Upper lobe of left lung (tissue), 6 donors: ENCODE measurements at regions not wholly inside any gene's neighbourhood (a gene's known extent, or its start where the extent isn't known, plus 50 kb on each side); places are given as distances from the start of the nearest gene placed in this dataset.

ENCODE experiments used
- ATAC-seq, 2 donors: fragments of 200-7000 bp; cut with Tn5 transposase; one replicate each; pipeline ENCODE4 v1.9.1; 2022; ENCODE audit warnings: mild to moderate bottlenecking in 2 of 2, moderate library complexity in 2 of 2; ENCODE audit not compliant: low FRiP score in 2 of 2
- DNase-seq, 2 donors: peaks; one replicate each; pipeline ENCODE4 v3.0.0-alpha.2; 2019 to 2020
- H3K27ac ChIP-seq, 4 donors: fragments of 200-600 bp; sonication (generic); one replicate each; pipeline ENCODE4 v1.5.1; 2016 to 2019
- H3K27me3 ChIP-seq, 4 donors: fragments of 200-600 bp; sonication (generic); one replicate each; pipeline ENCODE4 v1.5.1; 2017 to 2019
- H3K36me3 ChIP-seq, 4 donors: fragments of 200-600 bp; sonication (generic); one replicate each; pipeline ENCODE4 v1.5.1; 2016 to 2019
- H3K4me1 ChIP-seq, 4 donors: fragments of 200-600 bp; sonication (generic); one replicate each; pipeline ENCODE4 v1.5.1; 2018 to 2019
- H3K4me3 ChIP-seq, 4 donors: fragments of 200-600 bp; sonication (generic); one replicate each; pipeline ENCODE4 v1.5.1; 2017 to 2019; ENCODE audit warnings: mild to moderate bottlenecking in 2 of 4, moderate library complexity in 1 of 4
- H3K9me3 ChIP-seq, 4 donors: fragments of 200-600 bp; sonication (generic); one replicate each; pipeline ENCODE4 v1.5.1; 2018 to 2019
- EP300 ChIP-seq, 4 donors: sonication (generic); formaldehyde crosslinking; IDR thresholded peaks; one replicate each; pipeline ENCODE4 v1.5.1; 2017; ENCODE audit warnings: antibody characterized with exemption in 4 of 4, control low read depth in 2 of 4
- POLR2A ChIP-seq, 4 donors: fragments of 450-650 bp; IDR thresholded peaks; one replicate each; pipeline ENCODE4 v1.5.1; 2016 to 2017; ENCODE audit warnings: antibody characterized with exemption in 4 of 4, mild to moderate bottlenecking in 2 of 4
- POLR2AphosphoS5 ChIP-seq, 2 donors: sonication (generic); formaldehyde crosslinking; IDR thresholded peaks; one replicate each; pipeline ENCODE4 v1.5.1; 2017; ENCODE audit warnings: antibody characterized with exemption in 2 of 2
- WGBS, 2 donors: methylation state at CpG; one replicate each; pipeline ENCODE4 v1.1.5; 2017 to 2018; 5-methylcytosine and 5-hydroxymethylcytosine counted together
- TF ChIP-seq, protein P1 (sequence below), 6 experiments: fragments of 450-650 bp in 4 of 6; fragments of 200-600 bp in 2 of 6; sonication (generic) in 2 of 6; IDR thresholded peaks; one replicate each; pipeline ENCODE4 v1.5.1; 2016 to 2019; ENCODE audit warnings: antibody characterized with exemption in 6 of 6
- donor health status: DM: no; HTN: no; CAD: no; lungs with moderate emphysema.
- donor health status: DM: no; HTN: yes; CAD: no; lungs with severe emphysema.

DNA sequence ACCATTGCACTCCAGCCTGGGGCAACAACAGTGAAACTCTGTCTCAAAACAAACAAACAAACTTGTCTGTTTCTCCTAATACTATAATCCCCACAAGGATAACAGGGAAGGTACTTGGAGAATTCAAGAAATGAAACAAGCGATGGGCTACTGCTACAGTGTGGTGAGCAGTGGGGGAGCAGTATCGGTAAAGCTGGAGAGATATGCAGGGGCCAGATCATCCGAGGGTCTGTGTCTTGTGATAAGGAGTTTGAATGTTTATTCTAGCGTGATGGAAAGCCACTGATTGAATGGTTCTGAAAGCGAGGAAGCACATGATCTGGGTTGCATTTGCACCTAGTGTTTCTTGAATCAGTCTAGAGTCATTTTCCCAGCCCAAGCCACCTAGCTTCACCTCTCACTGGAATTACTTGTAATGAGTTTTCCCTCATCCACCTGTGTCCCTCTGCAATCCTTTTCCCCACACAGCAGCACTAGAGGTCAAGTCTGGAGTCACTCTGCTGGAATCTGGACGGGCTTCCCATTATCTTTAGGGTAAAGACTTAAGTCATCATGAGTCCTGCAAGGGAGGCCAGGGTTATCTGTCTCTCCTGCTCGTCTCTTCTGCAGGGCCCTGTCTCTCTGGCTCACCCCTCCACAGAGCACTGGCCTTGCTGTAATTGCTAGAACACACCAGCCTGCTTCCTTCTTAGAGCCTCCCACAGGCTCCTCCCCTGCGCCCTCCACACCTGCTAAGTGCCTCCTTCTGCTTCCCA lies 162.3 kb downstream of the KLF5 start:
- H3K36me3 ChIP-seq: no peaks in the 10 kb centered on the region
- no peaks in the 10 kb centered on the region for H3K9me3 ChIP-seq
- no peaks in the 10 kb centered on the region for H3K4me1 ChIP-seq
- 56 to 62% methylated on average over 8 of the region's 8 CpGs for WGBS, 2 donors
- no peak for TF ChIP-seq POLR2AphosphoS5 (IDR thresholded peaks at IDR 0.05)
- no peak for TF ChIP-seq POLR2A (IDR thresholded peaks at IDR 0.05)
- no peak for TF ChIP-seq EP300 (IDR thresholded peaks at IDR 0.05)
- TF ChIP-seq, protein P1, sequence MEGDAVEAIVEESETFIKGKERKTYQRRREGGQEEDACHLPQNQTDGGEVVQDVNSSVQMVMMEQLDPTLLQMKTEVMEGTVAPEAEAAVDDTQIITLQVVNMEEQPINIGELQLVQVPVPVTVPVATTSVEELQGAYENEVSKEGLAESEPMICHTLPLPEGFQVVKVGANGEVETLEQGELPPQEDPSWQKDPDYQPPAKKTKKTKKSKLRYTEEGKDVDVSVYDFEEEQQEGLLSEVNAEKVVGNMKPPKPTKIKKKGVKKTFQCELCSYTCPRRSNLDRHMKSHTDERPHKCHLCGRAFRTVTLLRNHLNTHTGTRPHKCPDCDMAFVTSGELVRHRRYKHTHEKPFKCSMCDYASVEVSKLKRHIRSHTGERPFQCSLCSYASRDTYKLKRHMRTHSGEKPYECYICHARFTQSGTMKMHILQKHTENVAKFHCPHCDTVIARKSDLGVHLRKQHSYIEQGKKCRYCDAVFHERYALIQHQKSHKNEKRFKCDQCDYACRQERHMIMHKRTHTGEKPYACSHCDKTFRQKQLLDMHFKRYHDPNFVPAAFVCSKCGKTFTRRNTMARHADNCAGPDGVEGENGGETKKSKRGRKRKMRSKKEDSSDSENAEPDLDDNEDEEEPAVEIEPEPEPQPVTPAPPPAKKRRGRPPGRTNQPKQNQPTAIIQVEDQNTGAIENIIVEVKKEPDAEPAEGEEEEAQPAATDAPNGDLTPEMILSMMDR (IDR thresholded peaks at IDR 0.05): no peak
- no peaks in the 10 kb centered on the region for H3K27me3 ChIP-seq
- ATAC-seq: no peak
- DNase-seq: no peak
- no peak overlapping the region for H3K27ac ChIP-seq
- H3K4me3 ChIP-seq: no peak overlapping the region

GRCh38 chr13:73218181-73218580 lies 159.4 kb downstream of the KLF5 start:
- DNase-seq (no peak), ATAC-seq (no peak)
- Histone ChIP-seq H3K27me3 (no peaks in the 10 kb centered on the region), H3K4me3 (no peak overlapping the region), H3K4me1 (peaks cover 0 to 4% (median 0%) of the 10 kb centered on the region in 4 donors), H3K27ac (no peak overlapping the region), H3K9me3 (no peaks in the 10 kb centered on the region), H3K36me3 (no peaks in the 10 kb centered on the region)
- TF ChIP-seq POLR2AphosphoS5 (IDR thresholded peaks at IDR 0.05) (no peak), POLR2A (IDR thresholded peaks at IDR 0.05) (no peak), EP300 (IDR thresholded peaks at IDR 0.05) (no peak)
- TF ChIP-seq, protein P1 (IDR thresholded peaks at IDR 0.05): no peak
- 77 to 89% methylated on average over 1 of the region's 1 CpG for WGBS, 2 donors

GRCh38 chr13:73216381-73216831 lies 157.6 kb downstream of the KLF5 start:
- Histone ChIP-seq H3K9me3 (no peaks in the 10 kb centered on the region), H3K36me3 (no peaks in the 10 kb centered on the region), H3K4me1 (peaks cover 0 to 4% (median 0%) of the 10 kb centered on the region in 4 donors), H3K4me3 (no peak overlapping the region), H3K27me3 (no peaks in the 10 kb centered on the region), H3K27ac (peak overlapping the region in 1 of 4 donors; percentile 8)
- 43 to 52% methylated on average over 5 of the region's 5 CpGs for WGBS, 2 donors
- no peak for DNase-seq
- TF ChIP-seq POLR2AphosphoS5 (IDR thresholded peaks at IDR 0.05) (no peak), POLR2A (IDR thresholded peaks at IDR 0.05) (no peak), EP300 (IDR thresholded peaks at IDR 0.05) (no peak)
- TF ChIP-seq, protein P1 (IDR thresholded peaks at IDR 0.05): no peak
- ATAC-seq: no peak

- Histone ChIP-seq H3K36me3 (no peaks in the 10 kb centered on the region), H3K27ac (peak overlapping the region in 2 of 4 donors; percentile 8 to 32), H3K4me3 (no peak overlapping the region), H3K4me1 (peaks cover 0 to 4% (median 0%) of the 10 kb centered on the region in 4 donors), H3K9me3 (no peaks in the 10 kb centered on the region), H3K27me3 (no peaks in the 10 kb centered on the region)
- ATAC-seq (peak in 1 of 2 donors; percentile 40), DNase-seq (peak in 1 of 2 donors; percentile 55)
- TF ChIP-seq, protein P1 (IDR thresholded peaks at IDR 0.05): no peak
- no peak for TF ChIP-seq POLR2AphosphoS5 (IDR thresholded peaks at IDR 0.05)
- TF ChIP-seq POLR2A (IDR thresholded peaks at IDR 0.05): no peak
- TF ChIP-seq EP300 (IDR thresholded peaks at IDR 0.05): no peak
- WGBS, 2 donors: 68 to 75% methylated on average over 4 to 6 of the region's 6 CpGs
These were observed 157.0 kb downstream of the KLF5 start for GRCh38 chr13:73215823-73216222.

- H3K36me3 ChIP-seq: no peaks in the 10 kb centered on the region
- H3K27ac ChIP-seq: no peak overlapping the region
- no peak for ATAC-seq
- TF ChIP-seq POLR2AphosphoS5 (IDR thresholded peaks at IDR 0.05) (no peak), POLR2A (IDR thresholded peaks at IDR 0.05) (no peak), EP300 (IDR thresholded peaks at IDR 0.05) (no peak)
- TF ChIP-seq, protein P1 (IDR thresholded peaks at IDR 0.05): no peak
- DNase-seq: no peak
- H3K4me1 ChIP-seq: peaks cover 0 to 4% (median 0%) of the 10 kb centered on the region in 4 donors
- no peak overlapping the region for H3K4me3 ChIP-seq
- WGBS, 2 donors: 67 to 81% methylated on average over 3 of the region's 3 CpGs
- no peaks in the 10 kb centered on the region for H3K27me3 ChIP-seq
- no peaks in the 10 kb centered on the region for H3K9me3 ChIP-seq
These were observed 153.7 kb downstream of the KLF5 start for GRCh38 chr13:73212482-73212881.
